Daoy (cell line): ENCODE measurements at regions not wholly inside any gene's neighbourhood (a gene's known extent, or its start where the extent isn't known, plus 50 kb on each side); places are given as distances from the start of the nearest gene placed in this dataset.

Source experiments
- DNase-seq: peaks from one replicate; pipeline ENCODE4 v3.0.0-alpha.2; 2015; ENCODE audit warnings: low read depth

DNA sequence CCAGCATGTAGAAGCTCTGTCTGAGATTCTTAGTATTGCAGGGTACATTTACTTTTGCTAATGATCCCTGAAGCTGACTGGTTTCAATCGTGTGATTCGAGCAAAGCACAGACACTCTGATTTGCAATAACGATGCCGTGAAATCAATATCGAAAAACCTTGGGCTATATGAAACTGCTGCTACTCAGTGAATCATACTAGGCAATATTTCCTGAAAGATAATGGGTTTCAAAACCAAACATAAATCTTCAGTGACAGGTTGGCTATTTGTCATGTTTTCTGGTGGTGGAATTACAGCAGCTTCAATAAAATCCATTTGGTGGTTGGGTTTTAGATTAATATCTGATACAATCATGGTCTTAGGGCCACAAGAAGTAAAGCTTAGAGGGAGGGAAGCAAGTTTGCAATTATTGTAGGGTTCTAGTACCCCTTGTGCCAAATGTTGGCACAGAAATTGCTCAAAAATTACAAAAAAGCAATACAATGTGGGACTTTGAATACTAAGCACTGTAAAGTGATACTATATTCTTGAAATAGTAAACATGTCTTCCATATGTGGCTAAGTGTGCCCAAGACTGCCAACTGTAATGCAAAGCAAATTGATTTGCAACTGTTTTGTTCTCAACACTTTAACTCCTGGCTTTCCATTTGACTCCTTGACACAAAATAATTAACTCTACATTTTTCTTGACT, 112.4 kb upstream of the JAZF1 start:
- no peak for DNase-seq

DNA sequence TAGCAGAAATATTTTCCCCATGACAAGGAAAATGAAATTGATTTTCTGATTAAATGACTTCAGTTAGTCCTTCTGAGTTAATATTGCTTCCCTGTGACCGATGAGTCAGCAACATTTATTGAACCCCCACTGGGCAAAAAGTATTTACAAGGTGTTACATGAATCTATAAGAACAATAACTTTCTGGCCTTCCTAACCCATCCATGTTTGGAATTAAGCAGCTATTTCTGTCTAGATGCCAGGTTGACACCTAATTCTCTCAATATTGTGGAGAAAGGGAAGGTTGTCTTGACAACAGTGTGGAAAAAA, 112.9 kb upstream of the JAZF1 start:
- peak; percentile 61 for DNase-seq

DNA sequence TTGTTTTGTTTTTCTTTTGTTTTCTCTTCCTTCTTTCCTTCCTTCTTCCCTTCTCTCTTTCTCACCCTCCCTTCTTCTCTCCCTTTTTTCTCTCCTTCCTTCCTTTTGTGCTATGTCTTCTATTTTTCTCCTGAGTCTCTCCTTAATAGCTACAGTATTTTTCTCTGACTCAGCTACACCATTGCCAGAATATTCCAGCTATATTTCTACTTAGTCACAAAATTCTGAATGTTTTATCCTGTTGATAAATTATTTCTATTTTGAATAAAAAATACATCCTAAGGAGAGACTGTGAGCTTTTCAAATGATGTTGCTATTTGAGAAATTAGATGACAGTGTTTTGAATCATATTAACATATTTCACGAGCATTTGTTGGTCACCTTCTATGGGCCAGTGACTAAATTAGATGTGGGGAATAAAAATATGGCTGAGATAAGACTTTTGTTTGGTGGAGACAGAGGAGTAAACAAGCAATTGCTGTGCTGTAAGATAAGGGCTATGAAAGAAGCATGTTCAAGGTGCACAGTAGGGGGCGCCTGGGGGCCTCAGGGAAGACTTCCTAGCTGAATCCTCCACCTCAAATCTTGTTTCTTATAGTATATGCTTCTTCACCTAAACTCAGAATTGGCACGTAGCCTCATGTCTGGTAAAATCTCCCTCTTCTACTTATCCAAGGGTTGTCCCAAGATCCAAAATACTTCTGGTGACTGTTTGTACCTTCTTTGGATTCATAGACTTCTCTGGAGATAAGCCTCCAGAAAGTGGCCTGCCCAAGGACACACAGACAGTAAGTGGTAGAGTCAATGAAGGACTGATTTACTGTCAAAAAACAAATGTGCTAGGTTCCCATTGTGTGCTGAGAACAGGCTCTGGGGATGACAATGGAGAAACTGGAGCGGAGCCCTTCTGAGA, 115.5 kb upstream of the CREB5 start:
- DNase-seq, result peak; percentile 68

DNA sequence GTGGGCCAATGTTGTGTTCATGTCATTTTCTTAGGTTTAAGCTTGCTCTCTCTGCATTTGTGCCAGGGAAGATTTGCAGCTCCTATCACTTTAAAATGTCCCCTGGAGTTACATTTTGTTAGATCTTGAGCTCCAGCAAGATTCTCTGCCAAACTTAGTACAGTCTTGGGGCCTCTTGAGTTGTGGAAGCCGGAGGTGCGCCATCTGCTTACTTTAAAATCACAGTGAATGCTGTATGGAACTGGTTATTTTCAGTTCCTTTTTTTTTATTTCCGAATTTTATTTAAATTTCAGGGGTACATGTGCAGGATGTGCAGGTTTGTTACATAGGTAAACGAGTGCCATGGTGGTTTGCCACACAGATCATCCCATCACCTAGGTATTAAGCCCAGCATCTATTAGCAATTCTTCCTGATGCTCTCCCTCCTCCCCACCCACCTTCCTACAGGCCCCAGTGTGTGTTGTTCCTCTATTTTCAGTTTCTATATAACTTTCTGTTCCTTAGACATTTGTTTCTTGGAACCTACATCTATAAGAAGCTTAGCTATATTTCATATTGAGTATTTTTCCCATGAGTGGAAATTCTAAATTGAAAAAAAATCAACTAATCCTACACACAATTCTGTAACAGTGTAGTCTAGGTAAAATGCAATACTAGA, 114.4 kb upstream of the CREB5 start:
- no peak for DNase-seq

DNA sequence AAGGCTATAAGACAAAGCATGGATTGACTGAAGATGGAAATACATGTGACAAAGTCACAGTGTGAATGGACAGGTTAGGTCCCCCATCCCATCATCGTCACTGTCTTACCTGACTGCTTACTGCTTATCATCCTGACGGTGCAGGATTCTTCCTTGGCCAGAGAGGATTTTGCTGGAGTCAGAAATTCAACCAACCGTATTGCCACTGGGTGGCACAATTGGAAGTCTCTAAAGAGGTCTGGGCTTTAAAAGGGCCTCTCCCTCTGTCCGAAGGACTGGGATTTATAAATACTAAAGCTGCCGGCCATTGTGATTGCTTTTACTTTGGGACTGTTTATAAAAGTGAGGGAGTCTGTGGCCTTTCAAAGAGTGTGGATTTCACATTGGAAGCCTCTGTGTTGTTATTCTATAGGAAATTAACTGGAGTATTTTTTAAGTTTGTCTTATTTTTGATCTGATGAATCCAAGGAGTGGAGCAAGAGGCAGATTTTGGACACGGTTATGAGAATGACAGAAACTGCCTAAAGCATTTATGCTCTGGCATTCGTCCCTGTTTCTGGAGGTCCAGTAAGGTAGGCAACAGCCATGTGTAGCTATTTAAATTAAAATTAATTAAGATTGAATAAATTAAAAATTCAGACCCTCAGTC, 113.3 kb upstream of the CREB5 start:
- peak; percentile 76 for DNase-seq

DNA sequence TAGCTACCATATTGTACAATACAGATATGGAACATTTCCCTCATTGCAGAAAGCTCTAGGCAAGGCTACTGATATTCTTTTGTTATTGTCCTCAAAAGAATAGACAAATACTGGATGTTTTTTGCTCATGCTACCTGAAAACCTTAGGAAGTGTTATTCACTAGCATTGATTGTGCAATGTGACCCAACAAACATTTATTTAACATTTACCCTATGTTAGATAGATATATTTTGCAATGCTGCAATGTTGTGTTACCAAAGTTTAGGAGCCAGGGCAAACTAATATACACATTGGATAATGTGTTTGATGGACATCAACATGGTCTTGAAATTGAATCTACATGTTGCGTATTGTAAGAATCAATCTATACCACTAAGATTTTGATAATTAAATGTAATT, 112.8 kb upstream of the CREB5 start:
- DNase-seq, result no peak

DNA sequence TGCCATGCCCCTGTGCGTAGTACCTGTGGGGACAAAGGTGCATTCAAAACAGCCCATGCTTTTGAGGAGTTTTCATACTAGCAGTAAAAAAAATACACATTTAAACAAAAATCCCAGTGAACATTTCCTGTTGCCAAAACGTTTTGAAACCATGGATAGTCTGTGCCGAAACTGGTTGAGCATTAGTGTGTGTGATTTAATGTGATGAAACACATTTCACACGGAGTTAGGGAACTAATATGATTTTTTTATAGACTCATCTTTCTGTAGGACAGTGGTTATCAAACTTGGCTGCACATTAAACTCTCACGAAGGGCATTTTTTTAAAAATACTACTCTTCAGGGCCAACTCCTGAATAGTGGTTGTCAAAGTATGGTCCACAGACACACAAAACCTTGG, 111.8 kb upstream of the CREB5 start:
- DNase-seq, result no peak

DNA sequence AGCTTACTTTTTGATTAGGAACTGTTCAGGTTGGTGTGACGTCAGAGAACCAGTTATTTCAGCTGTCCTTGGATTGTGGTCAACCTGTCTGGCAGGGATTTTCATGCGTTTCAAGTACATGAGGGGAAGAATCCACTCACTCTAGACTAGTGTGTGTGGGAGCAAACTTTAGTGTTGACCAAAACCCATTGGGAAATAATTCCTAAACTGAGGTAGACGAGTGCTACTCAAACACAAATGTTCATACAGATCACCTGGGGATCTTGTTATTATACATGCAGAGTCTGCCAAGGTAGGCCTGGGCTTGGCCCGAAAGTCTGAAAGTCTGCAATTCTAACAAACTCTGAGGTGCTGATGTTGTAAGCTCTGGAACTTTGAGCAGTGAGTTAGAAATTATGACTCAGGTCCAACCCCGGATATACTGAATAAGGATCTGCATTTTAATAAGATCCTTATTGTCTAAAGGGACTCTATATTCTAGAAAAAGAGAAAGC, 111.1 kb upstream of the CREB5 start:
- DNase-seq, result peak; percentile 46

DNA sequence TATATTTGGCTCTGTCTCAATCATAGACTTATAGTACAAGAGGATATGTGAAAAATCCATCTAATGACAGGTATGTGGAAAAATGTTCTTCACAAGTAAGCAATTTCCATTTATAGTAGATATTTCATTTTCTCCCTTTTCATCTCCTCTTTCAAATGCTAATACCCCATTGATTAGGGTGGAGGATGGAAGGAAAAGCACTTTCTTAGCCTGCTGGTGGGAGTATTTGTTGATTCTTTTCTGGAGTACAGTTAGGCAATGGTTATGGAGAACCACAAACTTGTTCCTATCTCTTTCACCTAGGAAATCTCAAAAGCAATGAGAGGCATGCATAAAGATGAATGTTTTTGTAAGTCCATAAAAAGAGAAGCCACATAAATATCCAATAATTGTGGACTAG, 108.0 kb upstream of the CREB5 start:
- DNase-seq, result no peak

DNA sequence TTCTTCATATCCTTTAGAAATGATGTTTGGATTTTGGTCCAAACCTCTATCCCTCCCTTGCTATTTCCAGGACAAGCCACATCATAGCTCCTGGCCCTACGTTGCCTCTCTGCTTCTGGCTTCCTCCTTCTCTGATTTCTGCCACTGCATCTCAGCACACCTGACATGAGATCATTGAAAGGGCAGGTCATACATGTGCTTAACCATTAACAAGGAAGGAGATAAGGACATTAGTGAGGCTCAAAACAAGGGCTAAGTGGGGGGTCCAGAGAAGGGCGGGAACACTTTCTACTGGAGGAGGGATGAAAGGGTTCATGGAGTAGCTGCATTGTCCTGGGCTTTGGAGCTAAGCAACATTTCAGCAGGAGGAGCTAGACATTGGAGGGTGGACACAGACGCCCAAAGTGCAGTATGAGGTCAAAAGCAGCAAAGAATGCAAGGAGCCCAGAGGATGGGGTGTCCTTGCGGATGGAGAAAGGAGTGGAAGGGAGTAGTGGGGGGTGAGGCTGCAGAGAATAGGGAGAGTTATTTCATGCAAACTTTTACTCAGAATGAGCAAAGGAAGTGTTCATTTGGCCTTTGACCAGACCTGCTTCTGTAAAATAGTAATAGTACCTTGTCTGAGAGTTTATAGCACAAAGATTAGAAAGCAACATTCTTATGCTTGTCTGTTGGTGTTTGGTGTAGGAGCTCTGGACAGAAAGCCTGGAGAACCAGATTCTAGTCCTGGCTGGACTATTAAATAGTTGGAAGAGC, 102.4 kb upstream of the CREB5 start:
- no peak for DNase-seq

DNA sequence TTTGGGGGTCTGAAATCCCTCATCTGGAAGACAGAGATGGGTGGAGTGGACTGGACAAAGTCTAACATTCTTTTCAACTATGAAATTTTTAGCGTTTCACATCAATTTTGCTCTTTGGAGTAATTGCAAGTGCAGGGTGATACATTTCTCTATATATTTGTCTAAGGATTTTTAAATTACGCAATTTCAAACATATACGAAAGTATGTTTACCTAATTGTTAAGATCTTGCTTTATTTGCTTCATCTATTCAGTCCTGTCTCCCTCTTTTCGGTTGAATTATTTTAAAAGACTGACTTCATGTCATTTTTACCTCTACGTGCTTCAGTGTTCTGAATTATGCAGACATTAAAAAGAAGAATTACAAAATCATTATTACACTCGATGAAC, 101.9 kb upstream of the CREB5 start:
- DNase-seq, result no peak

DNA sequence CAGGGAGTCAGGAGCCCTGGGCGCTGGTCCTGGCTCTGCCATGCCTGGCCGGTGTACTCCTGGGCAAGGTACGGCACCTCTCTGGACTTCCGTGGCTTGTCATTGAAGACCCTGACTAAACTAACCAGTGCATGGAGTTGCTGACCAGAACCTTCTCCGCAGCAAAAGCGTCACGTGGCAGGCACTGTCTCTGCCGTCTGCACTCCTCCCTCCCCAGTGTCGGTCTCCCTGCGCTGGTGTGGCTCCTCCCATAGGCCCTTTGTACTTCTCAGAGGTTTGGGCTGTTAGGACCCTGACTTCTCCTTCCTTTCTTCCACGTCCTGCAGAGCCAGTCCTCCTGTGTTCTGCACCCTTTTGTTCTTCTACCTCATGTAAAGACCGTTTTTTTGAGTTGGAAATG, 100.6 kb upstream of the CREB5 start:
- no peak for DNase-seq

DNA sequence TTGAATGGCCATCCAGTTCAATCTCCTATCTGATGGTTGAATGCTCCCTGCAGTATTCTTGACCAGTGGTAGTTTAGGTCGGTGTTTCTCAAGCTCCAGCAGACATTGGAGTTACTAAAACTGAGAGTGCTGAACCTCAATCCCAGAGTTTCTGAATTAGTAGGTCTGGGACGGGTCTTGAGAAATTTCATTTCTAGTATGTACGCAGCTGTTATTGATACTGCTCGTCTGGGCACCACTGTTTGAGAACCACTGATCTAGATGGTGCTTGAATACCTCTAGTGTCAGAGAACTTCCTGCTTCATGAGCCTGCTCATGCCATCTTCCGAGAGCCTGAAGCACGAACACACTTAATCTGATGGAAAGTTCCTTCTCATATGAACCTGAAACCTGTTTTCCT, 99.4 kb upstream of the CREB5 start:
- no peak for DNase-seq

DNA sequence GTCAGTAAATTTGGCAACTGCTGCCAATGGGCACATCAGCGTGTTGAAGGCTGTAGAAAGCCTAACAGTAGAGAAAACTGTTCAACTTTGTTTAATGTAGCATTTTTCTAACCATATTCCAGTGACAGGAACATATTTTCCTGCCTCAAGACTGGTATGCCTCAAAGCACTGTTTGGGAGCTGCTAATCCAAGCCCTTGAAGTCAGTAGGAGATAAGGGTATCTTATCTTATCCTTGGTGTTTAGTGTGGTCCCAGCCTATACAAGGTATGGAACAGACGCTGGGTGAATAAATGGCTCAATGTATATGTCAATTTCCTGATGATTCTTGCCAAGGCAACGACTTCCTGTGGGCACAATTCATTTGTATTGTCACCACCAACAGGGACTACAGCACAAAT, 97.5 kb upstream of the CREB5 start:
- no peak for DNase-seq

DNA sequence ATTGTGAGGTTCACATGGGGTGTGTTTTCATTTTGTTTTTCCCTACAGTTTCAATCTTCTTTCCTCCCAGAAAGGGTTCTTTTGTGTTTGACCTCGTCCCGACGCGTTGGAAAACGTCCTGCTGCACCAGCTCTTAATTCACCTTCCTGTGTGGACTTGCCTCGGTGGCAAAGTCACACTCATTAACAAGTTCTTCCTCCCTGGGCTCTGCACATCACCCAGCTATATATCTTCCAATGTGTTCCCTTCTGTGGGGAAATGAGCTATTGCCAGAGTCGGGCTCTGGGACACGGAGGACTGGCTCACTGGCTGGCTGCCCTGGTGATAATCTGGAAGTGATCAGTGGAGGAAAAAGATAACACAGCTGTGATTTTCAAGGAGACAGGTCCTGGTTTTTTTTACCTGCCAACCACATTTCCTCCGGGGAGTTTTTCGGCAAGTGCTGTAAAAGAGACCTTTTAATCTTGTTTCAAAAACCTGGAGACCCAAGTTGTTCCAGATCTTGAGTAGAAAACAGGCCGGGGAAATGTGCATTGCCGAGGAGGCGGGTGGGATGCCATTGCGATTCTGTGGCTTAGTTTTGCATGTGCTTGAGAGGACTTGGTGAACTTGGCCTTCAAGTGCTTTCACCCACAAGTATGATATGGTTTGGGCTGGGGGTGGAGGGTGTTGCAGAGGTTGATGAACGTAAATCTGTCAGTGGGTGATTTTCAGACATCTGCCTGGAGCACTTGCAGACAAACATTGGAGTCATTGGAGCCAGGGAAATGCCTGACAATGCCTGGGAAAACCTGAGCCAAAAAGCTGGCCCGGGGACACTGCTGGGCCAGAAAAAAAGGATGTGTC, 96.5 kb upstream of the CREB5 start:
- peak; percentile 32 for DNase-seq

DNA sequence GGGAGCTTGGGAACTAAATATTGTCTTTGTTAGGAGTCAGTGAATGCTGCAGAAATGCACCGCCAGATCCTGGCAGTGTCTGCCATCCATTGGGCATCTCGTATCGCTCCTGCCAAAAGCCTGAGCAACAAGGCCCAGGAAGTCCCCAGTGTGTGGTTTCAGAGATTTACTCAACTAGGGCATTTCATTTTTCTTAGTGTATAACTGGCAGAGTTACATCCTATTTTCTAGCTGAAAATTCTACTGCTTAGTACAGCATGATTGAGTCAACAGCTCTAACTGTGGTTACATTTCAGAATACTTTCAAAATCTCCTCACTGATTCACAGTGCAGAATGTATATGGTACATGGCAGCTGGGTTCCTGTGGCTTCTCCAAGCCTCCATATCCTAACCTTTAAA, 95.8 kb upstream of the CREB5 start:
- peak; percentile 23 for DNase-seq

DNA sequence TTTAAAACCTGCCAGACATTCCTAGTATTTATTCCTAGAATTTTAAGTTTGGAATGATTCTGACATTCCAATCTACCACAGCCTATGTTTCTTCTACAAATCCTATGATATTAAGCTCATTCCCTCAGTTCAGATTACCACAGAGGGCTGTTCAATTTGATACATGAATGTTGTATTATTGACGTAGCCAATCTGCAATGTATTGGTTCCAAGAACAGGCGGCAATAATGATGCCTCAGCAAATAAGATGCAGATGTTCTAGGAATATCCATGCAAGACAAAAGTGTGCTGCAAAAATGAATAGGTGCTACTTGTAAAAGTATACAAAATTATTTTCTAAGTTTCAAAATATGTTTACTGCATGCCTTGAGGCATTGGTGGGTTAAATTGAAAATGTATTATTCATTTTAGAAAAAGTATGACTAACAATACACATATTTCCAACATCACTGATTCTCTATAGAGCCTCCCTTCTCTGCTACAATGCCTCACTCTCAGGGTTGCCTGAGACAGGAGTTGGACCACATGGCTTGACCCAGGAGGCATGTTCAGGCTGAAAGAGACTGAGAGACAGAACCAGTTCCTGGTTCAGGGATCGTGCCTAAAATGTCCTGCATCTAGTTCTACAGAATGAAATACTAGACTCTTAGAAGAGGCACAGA, 94.1 kb upstream of the CREB5 start:
- DNase-seq, result no peak

DNA sequence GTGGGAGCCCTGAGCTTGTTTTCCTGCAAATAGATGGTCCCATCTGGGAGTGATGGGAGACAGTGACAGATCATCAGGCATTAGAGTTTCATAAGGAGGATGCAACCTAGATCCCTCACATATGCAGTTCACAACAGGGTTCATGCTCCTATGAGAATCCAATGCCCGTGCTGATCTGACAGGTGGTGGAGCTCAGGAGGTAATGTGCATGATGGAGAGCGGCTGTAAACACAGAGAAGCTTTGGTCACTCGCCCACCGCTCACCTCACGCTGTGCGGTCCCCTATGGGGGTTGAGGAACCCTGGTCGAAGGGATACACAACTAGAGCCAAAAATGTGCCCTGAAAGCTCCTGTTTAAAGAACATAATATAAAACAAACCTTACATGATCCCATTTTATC, 88.5 kb upstream of the CREB5 start:
- no peak for DNase-seq

DNA sequence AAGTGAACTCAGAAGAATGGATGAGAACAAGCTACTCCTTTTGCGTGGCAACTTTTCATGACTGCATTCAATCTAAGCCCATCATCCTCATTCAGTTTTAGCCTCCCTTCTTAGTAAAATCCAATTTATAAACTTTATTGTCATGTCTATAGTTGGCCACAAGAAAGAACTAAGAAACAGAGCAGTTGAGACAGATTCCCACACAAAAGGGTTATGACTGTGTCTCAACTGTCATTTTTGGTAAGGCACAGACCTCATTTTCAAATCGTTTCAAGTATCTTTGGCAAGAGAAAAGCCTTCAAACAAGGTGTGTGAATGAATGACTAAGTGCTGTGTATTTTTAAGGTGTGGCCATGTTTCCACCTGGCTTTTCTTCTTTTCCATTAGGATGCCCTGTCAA, 84.2 kb upstream of the CREB5 start:
- DNase-seq, result no peak
